ENCODE measurements at regions not wholly inside any gene's neighbourhood (a gene's known extent, or its start where the extent isn't known, plus 50 kb on each side); places are given as distances from the start of the nearest gene placed in this dataset.

DNA sequence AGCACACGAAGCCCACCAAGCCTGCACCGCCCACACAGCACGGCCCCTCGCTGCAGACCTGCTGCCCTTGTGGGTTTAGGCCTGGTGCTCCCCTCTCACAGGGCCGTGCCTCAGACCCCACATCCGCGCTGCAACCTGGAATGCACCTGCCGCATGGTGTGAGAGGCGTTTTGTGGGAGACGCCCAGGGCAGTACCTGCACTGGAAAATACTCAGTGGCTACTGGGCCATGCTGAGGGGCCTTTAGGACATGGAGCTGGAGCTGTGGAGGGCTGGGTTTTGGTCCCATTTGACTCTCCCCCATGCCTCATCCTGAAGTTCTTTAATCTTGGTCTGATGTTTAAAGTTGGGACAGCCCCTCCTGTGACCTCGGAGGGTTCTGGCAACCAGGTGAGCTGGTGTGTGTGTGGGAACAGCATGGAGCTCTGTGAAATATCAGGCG, 116.3 kb downstream of the ERMARD start:
- Histone ChIP-seq H3K9me3 (no peaks in the 10 kb centered on the region), H3K4me1 (no peaks in the 10 kb centered on the region), H3K27ac (no peak overlapping the region), H3K27me3 (no peaks in the 10 kb centered on the region), H3K4me3 (no peak overlapping the region), H3K36me3 (no peaks in the 10 kb centered on the region)
- DNase-seq, result no peak
- intact Hi-C loops (cut with DNase I), result no loop called here
- no peak for TF ChIP-seq POLR2A (IDR thresholded peaks at IDR 0.05)
- TF ChIP-seq POLR2AphosphoS5 (IDR thresholded peaks at IDR 0.05), result no peak
- TF ChIP-seq, protein P1, sequence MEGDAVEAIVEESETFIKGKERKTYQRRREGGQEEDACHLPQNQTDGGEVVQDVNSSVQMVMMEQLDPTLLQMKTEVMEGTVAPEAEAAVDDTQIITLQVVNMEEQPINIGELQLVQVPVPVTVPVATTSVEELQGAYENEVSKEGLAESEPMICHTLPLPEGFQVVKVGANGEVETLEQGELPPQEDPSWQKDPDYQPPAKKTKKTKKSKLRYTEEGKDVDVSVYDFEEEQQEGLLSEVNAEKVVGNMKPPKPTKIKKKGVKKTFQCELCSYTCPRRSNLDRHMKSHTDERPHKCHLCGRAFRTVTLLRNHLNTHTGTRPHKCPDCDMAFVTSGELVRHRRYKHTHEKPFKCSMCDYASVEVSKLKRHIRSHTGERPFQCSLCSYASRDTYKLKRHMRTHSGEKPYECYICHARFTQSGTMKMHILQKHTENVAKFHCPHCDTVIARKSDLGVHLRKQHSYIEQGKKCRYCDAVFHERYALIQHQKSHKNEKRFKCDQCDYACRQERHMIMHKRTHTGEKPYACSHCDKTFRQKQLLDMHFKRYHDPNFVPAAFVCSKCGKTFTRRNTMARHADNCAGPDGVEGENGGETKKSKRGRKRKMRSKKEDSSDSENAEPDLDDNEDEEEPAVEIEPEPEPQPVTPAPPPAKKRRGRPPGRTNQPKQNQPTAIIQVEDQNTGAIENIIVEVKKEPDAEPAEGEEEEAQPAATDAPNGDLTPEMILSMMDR (IDR thresholded peaks at IDR 0.05), result no peak
- no peak for TF ChIP-seq EP300 (IDR thresholded peaks at IDR 0.05)
- 87 to 90% methylated on average over 12 of the region's 12 CpGs for WGBS, 2 donors

DNA sequence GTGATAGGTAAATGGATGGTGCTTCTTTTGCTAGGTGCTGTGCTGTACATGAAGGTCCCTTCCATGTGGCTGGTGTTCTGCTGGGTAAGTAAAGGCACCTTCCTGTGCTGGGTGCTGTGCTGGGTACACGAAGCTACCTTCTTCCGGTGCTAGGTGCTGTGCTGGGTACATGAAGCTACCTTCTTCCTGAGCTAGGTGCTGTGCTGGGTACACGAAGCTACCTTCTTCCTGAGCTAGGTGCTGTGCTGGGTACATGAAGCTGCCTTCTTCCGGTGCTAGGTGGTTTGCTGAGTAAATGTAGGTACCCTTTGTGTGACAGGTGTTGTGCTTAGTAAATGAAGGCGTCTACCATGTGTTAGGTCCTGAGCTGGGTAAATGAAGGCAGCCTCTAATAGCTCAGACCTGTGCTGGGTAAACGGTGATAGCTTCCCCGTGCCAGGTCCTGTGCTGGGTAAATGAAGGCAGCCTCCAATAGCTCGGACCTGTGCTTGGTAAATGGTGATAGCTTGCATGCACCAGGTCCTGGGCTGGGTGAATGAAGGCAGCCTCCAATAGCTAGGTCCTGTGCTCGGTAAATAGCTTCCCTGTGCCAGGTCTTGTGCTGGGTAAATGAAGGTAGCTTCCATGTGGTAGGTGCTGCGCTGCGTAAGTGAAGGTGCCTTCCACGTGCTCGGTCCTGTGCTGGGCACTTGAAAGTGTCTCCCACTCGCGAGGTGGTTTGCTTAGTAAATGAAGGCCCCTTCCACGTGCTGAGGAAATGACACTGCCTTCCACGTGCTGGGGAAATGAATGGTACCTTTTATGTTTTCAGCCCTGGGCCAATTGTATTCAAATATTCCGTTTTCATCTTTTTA, 115.5 kb downstream of the ERMARD start:
- H3K36me3 ChIP-seq, result no peaks in the 10 kb centered on the region
- peaks cover 0 to 3% (median 0%) of the 10 kb centered on the region in 4 donors for H3K4me1 ChIP-seq
- no peaks in the 10 kb centered on the region for H3K27me3 ChIP-seq
- no peak overlapping the region for H3K4me3 ChIP-seq
- H3K9me3 ChIP-seq, result no peaks in the 10 kb centered on the region
- intact Hi-C loops (cut with DNase I), result no loop called here
- H3K27ac ChIP-seq, result no peak overlapping the region
- DNase-seq, result peak; percentile 8
- WGBS, 2 donors, result 85 to 87% methylated on average over 18 of the region's 18 CpGs
- TF ChIP-seq POLR2A (IDR thresholded peaks at IDR 0.05) (no peak), EP300 (IDR thresholded peaks at IDR 0.05) (no peak), POLR2AphosphoS5 (IDR thresholded peaks at IDR 0.05) (no peak)
- TF ChIP-seq, protein P1 (IDR thresholded peaks at IDR 0.05), result no peak

DNA sequence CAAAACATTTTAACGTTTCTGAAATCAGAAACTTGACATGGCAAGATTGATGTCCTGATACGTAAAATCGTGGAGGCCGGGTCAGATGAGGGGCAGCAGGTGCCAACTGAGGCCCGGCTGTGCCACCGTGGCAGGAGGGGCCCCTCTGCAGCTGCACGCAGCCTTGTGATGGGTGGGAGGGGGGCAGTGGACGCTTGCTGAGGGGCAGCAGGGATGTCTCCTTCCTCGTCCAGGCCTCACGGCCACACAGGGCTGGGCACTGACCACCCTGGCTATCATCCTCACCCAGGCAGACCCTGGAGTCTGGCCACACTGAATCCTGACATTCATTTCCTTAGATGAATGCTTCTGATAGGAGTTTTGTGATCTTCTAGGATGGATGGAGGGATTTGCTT, 114.7 kb downstream of the ERMARD start:
- no peaks in the 10 kb centered on the region for H3K9me3 ChIP-seq
- intact Hi-C loops (cut with DNase I), result no loop called here
- DNase-seq, result peak; percentile 21
- 86 to 88% methylated on average over 10 of the region's 10 CpGs for WGBS, 2 donors
- H3K4me3 ChIP-seq, result no peak overlapping the region
- peaks cover 0 to 3% (median 0%) of the 10 kb centered on the region in 4 donors for H3K4me1 ChIP-seq
- H3K27me3 ChIP-seq, result no peaks in the 10 kb centered on the region
- TF ChIP-seq POLR2AphosphoS5 (IDR thresholded peaks at IDR 0.05), result no peak
- no peak overlapping the region for H3K27ac ChIP-seq
- H3K36me3 ChIP-seq, result no peaks in the 10 kb centered on the region

DNA sequence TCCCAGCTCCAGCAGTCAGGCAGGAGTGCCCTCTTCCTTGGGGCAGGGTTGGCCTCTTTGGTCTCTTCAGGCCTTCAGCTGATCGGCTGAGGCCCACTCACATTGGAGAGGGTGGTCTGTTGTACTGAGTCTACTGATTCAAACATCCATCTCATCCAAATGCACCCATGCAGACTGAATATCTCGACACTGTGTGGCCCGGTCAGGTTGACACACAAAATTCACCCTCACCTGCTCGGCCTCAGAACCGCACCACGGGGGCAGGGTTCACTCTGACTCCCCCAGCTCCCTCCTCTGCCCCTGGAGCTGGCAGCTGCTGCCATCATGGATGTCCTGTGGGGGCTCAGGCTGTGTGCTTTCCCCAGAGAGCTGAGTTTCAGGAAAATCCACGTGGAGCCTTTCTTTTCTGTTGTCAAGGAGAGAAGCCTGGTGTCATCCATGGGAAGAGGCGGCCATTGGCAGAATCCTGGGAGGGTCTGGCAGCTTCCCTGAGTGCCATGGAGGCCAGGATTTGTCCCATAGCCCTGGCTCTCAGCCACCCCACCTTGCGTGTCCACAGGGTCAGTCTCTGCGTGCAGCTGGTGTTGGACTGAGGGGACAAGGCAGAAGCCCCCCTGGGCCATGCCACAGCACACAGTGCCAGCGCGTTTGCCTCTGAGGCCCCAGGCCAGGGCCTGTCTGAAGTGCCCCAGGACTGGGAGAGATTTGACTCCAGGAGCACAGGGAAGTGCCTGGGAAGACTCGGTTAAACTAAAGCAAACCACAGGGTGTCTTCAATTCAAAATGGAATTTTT, 114.1 kb downstream of the ERMARD start:
- WGBS, 2 donors, result 86 to 88% methylated on average over 13 of the region's 13 CpGs
- peak; percentile 49 for DNase-seq

More for the DNA sequence above, 114.1 kb downstream of the ERMARD start:
- Histone ChIP-seq H3K27me3 (no peaks in the 10 kb centered on the region), H3K4me1 (peaks cover 0 to 3% (median 0%) of the 10 kb centered on the region in 4 donors), H3K4me3 (no peak overlapping the region), H3K27ac (no peak overlapping the region), H3K9me3 (no peaks in the 10 kb centered on the region), H3K36me3 (no peaks in the 10 kb centered on the region)
- TF ChIP-seq POLR2AphosphoS5 (IDR thresholded peaks at IDR 0.05) (no peak), EP300 (IDR thresholded peaks at IDR 0.05) (no peak), POLR2A (IDR thresholded peaks at IDR 0.05) (no peak)
- TF ChIP-seq, protein P1 (IDR thresholded peaks at IDR 0.05), result no peak
- intact Hi-C loops (cut with DNase I), result no loop called here
